IMR-90 (cell line): ENCODE measurements at regions not wholly inside any gene's neighbourhood (a gene's known extent, or its start where the extent isn't known, plus 50 kb on each side); places are given as distances from the start of the nearest gene placed in this dataset.

Experiments used
- ATAC-seq: fragments of 200-7000 bp; cut with Tn5 transposase; 2 replicates; pipeline ENCODE4 v1.9.1; 2020; ENCODE audit warnings: low read depth, mild to moderate bottlenecking, moderate library complexity
- BruUV-seq: library from RNA; stranded (reverse); fragments of 400-500 nt; replicated peaks from 2 replicates; lab custom pipeline; 2021; lab: Mats Ljungman, UMichigan
- CTCF ChIA-PET: fragments of 300-600 bp; formaldehyde crosslinking; extraction: SDS; loops from one replicate; lab custom pipeline; 2021; ENCODE audit warnings: antibody characterized with exemption; lab: Yijun Ruan, JAX
- POLR2A ChIA-PET: fragments of 300-600 bp; sonication (Branson Sonifier 250); formaldehyde crosslinking; loops from one replicate; lab custom pipeline; 2022; ENCODE audit warnings: antibody characterized with exemption; ENCODE audit not compliant: unreplicated experiment; lab: Charles Lee
- DNase-seq: peaks from one replicate; pipeline ENCODE4 v3.0.0; 2013
- H2AFZ ChIP-seq: replicated peaks from 2 replicates; pipeline ENCODE3; 2013; ENCODE audit warnings: low read length, mild to moderate bottlenecking; ENCODE audit not compliant: poor library complexity
- H2AK5ac ChIP-seq: 2 replicates; pipeline ENCODE4 v1.6.1; 2013; ENCODE audit warnings: low read depth, low read length, inconsistent platforms
- H2AK9ac ChIP-seq: replicated peaks from 2 replicates; pipeline ENCODE3; 2013; ENCODE audit warnings: mild to moderate bottlenecking, low read depth, low read length, moderate library complexity; ENCODE audit not compliant: poor library complexity
- H2BK120ac ChIP-seq: 2 replicates; pipeline ENCODE4 v1.6.1; 2013; ENCODE audit warnings: low read depth, low read length, inconsistent platforms
- H2BK15ac ChIP-seq: 3 replicates; pipeline ENCODE4 v1.6.1; 2013; ENCODE audit warnings: low read depth, low read length, inconsistent platforms
- H2BK20ac ChIP-seq: 2 replicates; pipeline ENCODE4 v1.6.1; 2013; ENCODE audit warnings: low read depth, mild to moderate bottlenecking, inconsistent platforms, low read length, moderate library complexity
- H2BK5ac ChIP-seq: 2 replicates; pipeline ENCODE4 v1.6.1; 2013; ENCODE audit warnings: mild to moderate bottlenecking, low read depth, low read length, inconsistent platforms; ENCODE audit not compliant: poor library complexity, severe bottlenecking
- H3K14ac ChIP-seq: replicated peaks from 2 replicates; pipeline ENCODE4 v1.6.1; 2013; ENCODE audit warnings: low read depth, low read length, inconsistent platforms
- H3K18ac ChIP-seq: 2 replicates; pipeline ENCODE4 v1.6.1; 2013; ENCODE audit warnings: low read depth, low read length, control low read depth
- H3K23ac ChIP-seq: 2 replicates; pipeline ENCODE4 v1.6.1; 2013; ENCODE audit warnings: low read depth, low read length, inconsistent platforms
- H3K27ac ChIP-seq: 2 replicates; pipeline ENCODE4 v1.5.1; 2013; ENCODE audit warnings: mild to moderate bottlenecking, control low read depth, low read length; ENCODE audit not compliant: insufficient read depth
- H3K27me3 ChIP-seq: 2 replicates; pipeline ENCODE4 v1.6.1; 2013; ENCODE audit warnings: low read length; ENCODE audit not compliant: control insufficient read depth, insufficient read depth
- H3K36me3 ChIP-seq: 2 replicates; pipeline ENCODE4 v1.6.1; 2013; ENCODE audit warnings: low read length, mixed read lengths; ENCODE audit not compliant: control insufficient read depth, insufficient read depth
- H3K4ac ChIP-seq: 2 replicates; pipeline ENCODE4 v1.6.1; 2013; ENCODE audit warnings: low read depth, low read length, inconsistent platforms
- H3K4me1 ChIP-seq: 2 replicates; pipeline ENCODE4 v1.6.1; 2013; ENCODE audit warnings: low read length, mixed read lengths; ENCODE audit not compliant: control insufficient read depth, insufficient read depth
- H3K4me2 ChIP-seq: 2 replicates; pipeline ENCODE4 v1.6.1; 2013; ENCODE audit warnings: low read depth, mild to moderate bottlenecking, control low read depth, low read length, moderate library complexity
- H3K4me3 ChIP-seq: 2 replicates; pipeline ENCODE4 v1.5.1; 2013; ENCODE audit warnings: low read depth, mild to moderate bottlenecking, control low read depth, low read length, moderate library complexity; ENCODE audit not compliant: insufficient read depth
- H3K56ac ChIP-seq: 2 replicates; pipeline ENCODE4 v1.6.1; 2013; ENCODE audit warnings: low read length, inconsistent platforms; ENCODE audit not compliant: insufficient read depth; ENCODE audit errors: extremely low read depth
- H3K79me1 ChIP-seq, 2 experiments: 2 replicates each; pipeline ENCODE4 v1.6.1; 2013; ENCODE audit warnings: low read length in 2 of 2, inconsistent platforms in 1 of 2, low read depth in 1 of 2
- H3K9ac ChIP-seq: 2 replicates; pipeline ENCODE4 v1.6.1; 2013; ENCODE audit warnings: low read depth, low read length, control low read depth
- H3K9me1 ChIP-seq: 2 replicates; pipeline ENCODE4 v1.6.1; 2013; ENCODE audit warnings: low read length, inconsistent platforms; ENCODE audit not compliant: insufficient read depth
- H3K9me3 ChIP-seq: 2 replicates; pipeline ENCODE4 v1.6.1; 2013; ENCODE audit warnings: low read length; ENCODE audit not compliant: control insufficient read depth, insufficient read depth
- H4K20me1 ChIP-seq: 2 replicates; pipeline ENCODE4 v1.6.1; 2013; ENCODE audit warnings: low read length, inconsistent platforms; ENCODE audit not compliant: insufficient read depth
- H4K5ac ChIP-seq: 2 replicates; pipeline ENCODE4 v1.6.1; 2013; ENCODE audit warnings: mild to moderate bottlenecking, low read depth, low read length, control low read depth
- H4K8ac ChIP-seq, 2 experiments: 2 replicates each; pipeline ENCODE4 v1.6.1; 2013; ENCODE audit warnings: low read depth in 2 of 2, low read length in 2 of 2, control low read depth in 1 of 2, inconsistent platforms in 1 of 2
- H4K91ac ChIP-seq: 2 replicates; pipeline ENCODE4 v1.6.1; 2013; ENCODE audit warnings: low read depth, low read length, inconsistent platforms; ENCODE audit not compliant: insufficient read depth
- BHLHE40 ChIP-seq: fragments of 150-350 bp; IDR thresholded peaks from 2 replicates; pipeline ENCODE4 v1.6.1; 2016; ENCODE audit warnings: mild to moderate bottlenecking, low read depth, low read length
- CEBPB ChIP-seq: IDR thresholded peaks from 2 replicates; pipeline ENCODE4 v1.6.1; 2012; ENCODE audit warnings: low read depth, low read length, improper control_type of control experiment
- CHD1 ChIP-seq: IDR thresholded peaks from 2 replicates; pipeline ENCODE4 v1.6.1; 2012; ENCODE audit warnings: low read depth, low read length, improper control_type of control experiment
- ELK1 ChIP-seq: fragments of 150-350 bp; IDR thresholded peaks from 2 replicates; pipeline ENCODE4 v1.6.1; 2016; ENCODE audit warnings: low read depth, mild to moderate bottlenecking, low read length, moderate library complexity, borderline replicate concordance
- FOS ChIP-seq: fragments of 150-350 bp; IDR thresholded peaks from 2 replicates; pipeline ENCODE4 v1.6.1; 2016; ENCODE audit warnings: low read depth, low read length
- MAFK ChIP-seq: IDR thresholded peaks from 2 replicates; pipeline ENCODE4 v1.6.1; 2012; ENCODE audit warnings: low read depth, low read length, improper control_type of control experiment
- MAZ ChIP-seq: IDR thresholded peaks from 2 replicates; pipeline ENCODE4 v1.6.1; 2012; ENCODE audit warnings: low read depth, mild to moderate bottlenecking, low read length, improper control_type of control experiment, moderate library complexity, borderline replicate concordance
- MXI1 ChIP-seq: IDR thresholded peaks from 2 replicates; pipeline ENCODE4 v1.6.1; 2012; ENCODE audit warnings: low read depth, mild to moderate bottlenecking, low read length, moderate library complexity, borderline replicate concordance
- NFE2L2 ChIP-seq: fragments of 150-350 bp; IDR thresholded peaks from 2 replicates; pipeline ENCODE4 v1.6.1; 2016; ENCODE audit warnings: low read depth, mild to moderate bottlenecking, low read length
- POLR2A ChIP-seq: IDR thresholded peaks from 2 replicates; pipeline ENCODE4 v1.6.1; 2012; ENCODE audit warnings: mild to moderate bottlenecking, low read depth, low read length
- RAD21 ChIP-seq: IDR thresholded peaks from 2 replicates; pipeline ENCODE4 v1.6.1; 2012; ENCODE audit warnings: low read length, improper control_type of control experiment
- RCOR1 ChIP-seq: IDR thresholded peaks from 2 replicates; pipeline ENCODE4 v1.6.1; 2012; ENCODE audit warnings: mild to moderate bottlenecking, low read length, improper control_type of control experiment; ENCODE audit not compliant: insufficient replicate concordance
- RFX5 ChIP-seq: IDR thresholded peaks from 2 replicates; pipeline ENCODE4 v1.8.0; 2012; ENCODE audit warnings: low read depth, mild to moderate bottlenecking, low read length, moderate library complexity
- SMC3 ChIP-seq: fragments of 150-350 bp; IDR thresholded peaks from 2 replicates; pipeline ENCODE4 v1.6.1; 2016; ENCODE audit warnings: low read depth, mild to moderate bottlenecking, antibody characterized with exemption, low read length, moderate library complexity
- WGBS, 2 experiments: methylation state at CpG; one replicate each; pipeline versions ENCODE4 v1.1.5 to v1.1.7; 2013; ENCODE audit warnings: missing lambda C conversion rate in 2 of 2; ENCODE audit not compliant: insufficient read length in 1 of 2; ENCODE audit errors: extremely low coverage in 2 of 2; 5-methylcytosine and 5-hydroxymethylcytosine counted together
- dilution Hi-C: fragments of 300-500 bp; cut with HindIII; formaldehyde crosslinking; loops from one replicate; pipeline ENCODE4 v1.14.3; 2018; ENCODE audit warnings: low sequenced_read_pairs; ENCODE audit not compliant: unreplicated experiment
- in situ Hi-C: fragments of 300-500 bp; cut with MboI; formaldehyde crosslinking; loops from 3 replicates; pipeline ENCODE4 v1.14.3; 2019; ENCODE audit warnings: low sequenced_read_pairs, inconsistent platforms, mixed read lengths
- intact Hi-C: fragments of 100-400 bp; cut with micrococcal nuclease; formaldehyde crosslinking; loops from 2 replicates; pipeline ENCODE4 v1.10.0; 2022
- TF ChIP-seq, protein P1 (sequence below): fragments of 150-350 bp; IDR thresholded peaks from 2 replicates; pipeline ENCODE4 v1.6.1; 2017; ENCODE audit warnings: mild to moderate bottlenecking, antibody characterized with exemption, low read length, low read depth
- TF ChIP-seq, protein P2 (sequence below): conservative IDR thresholded peaks from 2 replicates; pipeline ENCODE4 v1.5.1; 2012; ENCODE audit warnings: mild to moderate bottlenecking, low read depth, low read length, improper control_type of control experiment

DNA sequence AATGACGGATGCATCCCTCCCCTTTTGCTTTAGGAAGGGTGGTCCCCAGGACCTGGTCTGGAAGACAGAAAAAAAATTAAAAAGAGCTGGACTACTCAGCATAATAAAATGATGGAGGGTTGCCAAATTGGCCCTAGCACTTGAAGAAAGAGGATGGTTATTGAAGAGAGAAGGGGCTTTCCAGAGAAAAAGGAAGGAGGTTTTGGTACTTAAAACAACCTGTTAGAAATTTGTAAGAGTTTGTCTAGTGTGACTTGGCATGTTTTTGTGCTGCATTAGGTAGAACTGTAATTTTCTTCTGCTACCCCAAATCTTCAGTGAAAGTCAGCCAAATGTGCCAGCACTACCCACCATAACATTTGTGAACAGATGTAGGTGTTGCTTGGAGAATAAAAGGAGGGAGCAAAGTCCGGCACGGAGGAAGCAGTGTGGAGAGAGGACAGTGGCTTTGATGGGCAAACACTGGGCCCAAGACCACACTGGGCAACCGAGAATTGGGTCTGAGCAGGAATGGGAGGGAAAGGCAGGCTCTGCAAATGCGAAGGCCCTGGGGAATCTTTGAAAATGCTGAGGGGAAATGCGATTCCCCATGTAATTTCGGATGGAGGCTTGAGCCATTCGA, 160.9 kb downstream of the QRSL1 start:
- H3K9me3 ChIP-seq, result no peaks in the 10 kb centered on the region
- 67% methylated on average over 5 of the region's 8 CpGs; no CpG with 5 or more reads in 1 of the 2 experiments for WGBS, 2 experiments
- no peaks in the 10 kb centered on the region for H3K36me3 ChIP-seq
- dilution Hi-C loops, result no loop called here
- H2BK15ac ChIP-seq, result no peak overlapping the region
- intact Hi-C loops, result no loop called here
- in situ Hi-C loops, result no loop called here
- H3K56ac ChIP-seq, result no peak overlapping the region
- CTCF ChIA-PET, result no interaction called here
- no peak overlapping the region for H4K91ac ChIP-seq
- no peaks in the 10 kb centered on the region for H3K4me1 ChIP-seq
- H3K18ac ChIP-seq, result no peak overlapping the region
- H3K27me3 ChIP-seq, result peaks cover 2% of the 10 kb centered on the region
- no peak overlapping the region for H3K23ac ChIP-seq
- H2AK9ac ChIP-seq, result no peak overlapping the region
- H3K14ac ChIP-seq, result no peak overlapping the region
- no TSS peak for BruUV-seq
- H3K4ac ChIP-seq, result no peak overlapping the region
- no peaks in the 10 kb centered on the region for H3K79me1 ChIP-seq
- no peak overlapping the region for H2BK20ac ChIP-seq
- H2AFZ ChIP-seq, result no peak overlapping the region
- no peak overlapping the region for H2BK5ac ChIP-seq
- H4K20me1 ChIP-seq, result no peaks in the 10 kb centered on the region
- no peak overlapping the region for H2AK5ac ChIP-seq
- H3K4me3 ChIP-seq, result no peak overlapping the region
- DNase-seq, result no peak
- POLR2A ChIA-PET, result no interaction called here
- no peak overlapping the region for H3K9ac ChIP-seq
- H3K27ac ChIP-seq, result no peak overlapping the region
- no peak overlapping the region for H2BK120ac ChIP-seq
- TF ChIP-seq MAFK (no peak), SMC3 (no peak), RFX5 (no peak), BHLHE40 (no peak), FOS (no peak), ELK1 (no peak), RAD21 (no peak), CEBPB (no peak), MXI1 (no peak), NFE2L2 (no peak), CHD1 (no peak), POLR2A (no peak), RCOR1 (no peak), MAZ (no peak)
- TF ChIP-seq, protein P1, sequence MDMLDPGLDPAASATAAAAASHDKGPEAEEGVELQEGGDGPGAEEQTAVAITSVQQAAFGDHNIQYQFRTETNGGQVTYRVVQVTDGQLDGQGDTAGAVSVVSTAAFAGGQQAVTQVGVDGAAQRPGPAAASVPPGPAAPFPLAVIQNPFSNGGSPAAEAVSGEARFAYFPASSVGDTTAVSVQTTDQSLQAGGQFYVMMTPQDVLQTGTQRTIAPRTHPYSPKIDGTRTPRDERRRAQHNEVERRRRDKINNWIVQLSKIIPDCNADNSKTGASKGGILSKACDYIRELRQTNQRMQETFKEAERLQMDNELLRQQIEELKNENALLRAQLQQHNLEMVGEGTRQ, result no peak
- TF ChIP-seq, protein P2, sequence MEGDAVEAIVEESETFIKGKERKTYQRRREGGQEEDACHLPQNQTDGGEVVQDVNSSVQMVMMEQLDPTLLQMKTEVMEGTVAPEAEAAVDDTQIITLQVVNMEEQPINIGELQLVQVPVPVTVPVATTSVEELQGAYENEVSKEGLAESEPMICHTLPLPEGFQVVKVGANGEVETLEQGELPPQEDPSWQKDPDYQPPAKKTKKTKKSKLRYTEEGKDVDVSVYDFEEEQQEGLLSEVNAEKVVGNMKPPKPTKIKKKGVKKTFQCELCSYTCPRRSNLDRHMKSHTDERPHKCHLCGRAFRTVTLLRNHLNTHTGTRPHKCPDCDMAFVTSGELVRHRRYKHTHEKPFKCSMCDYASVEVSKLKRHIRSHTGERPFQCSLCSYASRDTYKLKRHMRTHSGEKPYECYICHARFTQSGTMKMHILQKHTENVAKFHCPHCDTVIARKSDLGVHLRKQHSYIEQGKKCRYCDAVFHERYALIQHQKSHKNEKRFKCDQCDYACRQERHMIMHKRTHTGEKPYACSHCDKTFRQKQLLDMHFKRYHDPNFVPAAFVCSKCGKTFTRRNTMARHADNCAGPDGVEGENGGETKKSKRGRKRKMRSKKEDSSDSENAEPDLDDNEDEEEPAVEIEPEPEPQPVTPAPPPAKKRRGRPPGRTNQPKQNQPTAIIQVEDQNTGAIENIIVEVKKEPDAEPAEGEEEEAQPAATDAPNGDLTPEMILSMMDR, result no peak
- H4K8ac ChIP-seq, result no peak overlapping the region
- no peak for ATAC-seq
- H3K4me2 ChIP-seq, result no peak overlapping the region
- no peaks in the 10 kb centered on the region for H3K9me1 ChIP-seq
- H4K5ac ChIP-seq, result no peak overlapping the region
